RCC 7860 (cell line): ENCODE measurements at regions not wholly inside any gene's neighbourhood (a gene's known extent, or its start where the extent isn't known, plus 50 kb on each side); places are given as distances from the start of the nearest gene placed in this dataset.

Experiments
- DNase-seq: peaks from one replicate; pipeline ENCODE4 v3.0.0-alpha.2; 2015; ENCODE audit warnings: low spot score
- FAIRE-seq: peaks from 2 replicates; lab custom pipeline; 2012; peaks lifted over from hg19 to GRCh38; lab: Jason Lieb, UNC

DNA sequence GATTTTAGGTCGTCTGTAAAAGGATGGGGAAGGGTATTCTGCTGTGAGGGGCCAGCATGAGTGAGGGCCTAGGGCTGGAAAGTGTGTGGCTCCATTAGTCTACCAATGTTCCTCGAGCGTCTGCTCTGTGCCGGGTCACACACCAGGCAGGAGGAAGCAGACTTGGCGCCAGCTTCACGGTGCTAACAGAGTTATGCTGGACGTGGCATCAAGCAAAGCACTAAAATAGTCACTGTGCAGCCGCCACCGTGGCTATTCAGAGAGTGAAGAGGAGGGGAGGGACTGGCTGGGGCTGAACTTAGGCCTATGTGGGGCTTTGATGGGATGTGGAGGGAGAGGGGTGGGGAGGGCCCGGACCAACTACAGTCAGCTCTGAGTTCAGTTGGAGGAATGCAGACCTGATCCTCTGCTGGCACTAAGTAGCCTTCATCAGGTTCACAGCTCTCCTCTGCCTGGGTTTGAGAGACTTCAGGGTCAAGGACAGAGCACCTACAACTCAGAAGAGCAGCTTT is 83.9 kb upstream of the MSX1 start:
- no peak for FAIRE-seq
- no peak for DNase-seq

DNA sequence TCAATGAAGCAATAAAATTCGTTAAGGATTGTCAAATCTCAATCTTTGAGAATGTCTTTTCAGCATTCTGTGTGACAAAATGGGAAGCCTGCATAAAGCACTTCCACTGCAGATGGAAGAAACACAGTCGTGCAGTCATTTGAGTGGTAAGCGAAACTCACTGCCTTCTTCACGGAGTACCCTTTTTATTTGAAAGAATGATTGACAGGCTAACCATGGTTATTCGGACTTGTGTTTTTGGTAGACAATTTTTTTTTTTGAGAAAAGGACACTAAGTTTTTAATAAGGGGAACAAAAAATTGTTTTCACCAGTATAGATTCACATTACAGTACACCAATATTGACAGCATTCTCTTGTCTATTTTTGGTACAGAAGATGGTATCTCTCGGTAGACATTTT is 86.9 kb upstream of the MSX1 start:
- FAIRE-seq (no peak), DNase-seq (no peak)

DNA sequence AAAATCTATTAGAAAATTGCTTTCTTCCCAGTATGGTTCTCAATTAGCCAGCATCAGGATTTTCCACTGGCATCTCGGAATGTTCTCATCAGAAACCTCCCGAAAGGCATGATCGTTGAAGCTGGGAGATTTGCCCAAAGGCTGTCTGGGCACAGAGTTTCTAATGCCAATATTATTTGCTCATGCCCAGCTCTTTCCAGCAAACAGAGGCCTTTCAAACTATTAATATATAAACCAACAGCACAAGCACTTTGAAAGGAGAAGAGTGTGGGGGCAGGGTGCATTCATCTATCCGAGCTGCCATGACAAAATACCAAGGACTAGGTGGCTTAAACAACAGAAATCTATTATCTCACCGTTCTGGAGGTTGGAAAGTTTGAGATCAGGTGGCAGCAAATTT is 88.3 kb upstream of the MSX1 start:
- DNase-seq (no peak), FAIRE-seq (no peak)

DNA sequence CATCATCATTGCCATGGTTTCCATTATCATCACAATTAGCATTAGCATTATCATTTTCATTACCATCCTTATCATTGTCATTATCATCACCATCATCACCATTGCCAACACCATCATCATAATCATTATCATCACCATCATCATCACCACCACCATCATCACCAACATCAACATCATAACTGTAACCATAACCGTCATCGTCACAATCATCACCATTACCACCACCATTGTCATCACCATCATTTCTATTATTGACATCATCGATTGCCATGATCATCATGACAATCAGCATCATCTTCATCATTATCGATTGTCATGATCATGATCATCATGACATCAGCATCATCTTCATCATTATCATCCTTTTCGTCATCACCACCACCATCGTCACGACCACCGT is 88.9 kb upstream of the MSX1 start:
- FAIRE-seq, result no peak
- DNase-seq, result no peak

DNA sequence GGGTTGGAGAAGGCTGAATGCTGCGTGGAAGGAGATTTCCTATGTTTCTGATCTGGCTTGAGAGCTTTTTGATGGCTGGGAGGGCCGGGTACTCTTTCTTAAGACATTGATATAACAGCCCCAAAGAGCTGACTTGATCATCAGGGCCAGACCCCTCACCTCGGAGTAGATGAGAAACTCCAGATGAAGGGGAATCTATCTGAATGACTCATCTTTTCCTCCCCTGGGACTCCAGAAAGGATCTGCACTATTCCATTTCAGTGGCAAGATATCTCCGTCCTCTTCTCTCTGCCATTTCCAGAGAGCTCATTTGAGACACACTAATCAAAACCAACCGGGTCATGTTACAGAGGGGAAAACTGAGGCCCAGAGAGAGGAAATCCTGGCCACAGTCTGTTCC is 92.9 kb upstream of the MSX1 start:
- FAIRE-seq (no peak), DNase-seq (no peak)

DNA sequence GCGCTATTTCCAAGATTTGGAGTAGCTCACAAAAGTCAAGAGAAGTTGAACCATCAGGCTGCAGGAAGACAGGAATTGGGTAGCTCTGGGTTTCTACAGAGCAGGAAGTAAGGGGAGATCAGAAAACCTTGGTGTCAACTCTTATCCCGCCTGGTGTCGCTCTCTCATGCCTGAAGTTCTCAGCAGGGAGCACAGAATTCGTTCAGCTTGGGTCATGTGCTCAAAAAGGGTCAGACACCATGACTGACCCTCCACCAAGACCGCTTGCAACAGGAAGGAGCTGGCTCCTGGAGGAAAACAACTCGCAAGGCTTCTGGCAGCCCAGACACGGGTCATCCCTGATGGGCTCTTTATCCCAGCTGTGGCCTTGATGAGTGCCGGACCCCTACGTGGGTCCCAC is 93.7 kb upstream of the MSX1 start:
- DNase-seq, result no peak
- FAIRE-seq, result no peak

DNA sequence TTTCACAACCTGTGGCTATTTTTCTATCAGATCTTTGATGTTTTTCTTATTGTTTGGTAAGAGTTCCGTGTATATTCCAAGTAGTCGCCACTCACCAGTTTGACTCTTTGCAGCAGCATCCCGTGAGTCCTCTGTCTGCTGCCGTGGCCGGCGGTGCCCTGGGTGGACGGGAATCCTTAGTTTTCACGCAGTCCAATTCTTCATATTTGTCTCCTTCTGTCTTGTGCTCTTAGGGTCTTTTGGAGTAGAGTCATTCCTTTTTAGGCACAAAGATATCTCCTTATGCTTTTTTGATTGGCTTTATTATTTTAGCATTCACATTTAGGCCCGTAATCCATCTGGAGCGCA is 94.9 kb upstream of the MSX1 start:
- no peak for FAIRE-seq
- no peak for DNase-seq

DNA sequence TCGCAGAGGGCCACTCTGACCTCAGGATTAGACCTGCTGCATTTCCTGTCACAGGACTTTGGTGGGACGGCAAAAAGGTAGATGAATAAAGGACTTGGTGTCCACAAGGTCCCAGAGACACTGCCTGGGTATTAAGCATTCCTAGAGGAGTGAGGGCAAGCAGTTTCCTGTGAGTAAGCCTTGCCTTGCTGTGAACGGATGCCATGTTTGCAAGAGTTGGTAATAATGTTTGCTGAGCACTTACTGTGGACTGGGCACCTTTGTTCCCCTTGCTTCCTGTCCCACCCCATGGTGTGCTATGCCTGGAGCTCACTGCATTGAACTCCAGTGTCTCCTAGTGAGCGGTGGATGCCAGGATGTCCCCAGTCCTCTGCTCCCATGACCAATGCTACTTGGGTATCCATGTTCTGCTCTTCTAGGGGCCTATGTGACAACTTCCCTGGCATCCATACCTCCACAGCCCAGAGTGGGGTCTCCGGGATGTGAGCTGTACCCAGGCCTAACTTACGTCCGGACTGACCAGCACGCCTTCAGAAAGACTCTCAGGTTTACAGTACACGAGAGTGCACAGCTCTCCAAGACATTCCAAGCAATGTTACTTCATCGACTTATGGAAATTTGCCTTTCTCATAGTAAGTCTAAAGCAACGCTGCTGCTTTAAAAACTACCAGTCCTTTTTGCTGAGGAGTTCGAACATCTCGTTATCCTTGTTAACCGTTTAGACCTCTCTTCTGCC is 95.5 kb upstream of the MSX1 start:
- DNase-seq (no peak), FAIRE-seq (no peak)

DNA sequence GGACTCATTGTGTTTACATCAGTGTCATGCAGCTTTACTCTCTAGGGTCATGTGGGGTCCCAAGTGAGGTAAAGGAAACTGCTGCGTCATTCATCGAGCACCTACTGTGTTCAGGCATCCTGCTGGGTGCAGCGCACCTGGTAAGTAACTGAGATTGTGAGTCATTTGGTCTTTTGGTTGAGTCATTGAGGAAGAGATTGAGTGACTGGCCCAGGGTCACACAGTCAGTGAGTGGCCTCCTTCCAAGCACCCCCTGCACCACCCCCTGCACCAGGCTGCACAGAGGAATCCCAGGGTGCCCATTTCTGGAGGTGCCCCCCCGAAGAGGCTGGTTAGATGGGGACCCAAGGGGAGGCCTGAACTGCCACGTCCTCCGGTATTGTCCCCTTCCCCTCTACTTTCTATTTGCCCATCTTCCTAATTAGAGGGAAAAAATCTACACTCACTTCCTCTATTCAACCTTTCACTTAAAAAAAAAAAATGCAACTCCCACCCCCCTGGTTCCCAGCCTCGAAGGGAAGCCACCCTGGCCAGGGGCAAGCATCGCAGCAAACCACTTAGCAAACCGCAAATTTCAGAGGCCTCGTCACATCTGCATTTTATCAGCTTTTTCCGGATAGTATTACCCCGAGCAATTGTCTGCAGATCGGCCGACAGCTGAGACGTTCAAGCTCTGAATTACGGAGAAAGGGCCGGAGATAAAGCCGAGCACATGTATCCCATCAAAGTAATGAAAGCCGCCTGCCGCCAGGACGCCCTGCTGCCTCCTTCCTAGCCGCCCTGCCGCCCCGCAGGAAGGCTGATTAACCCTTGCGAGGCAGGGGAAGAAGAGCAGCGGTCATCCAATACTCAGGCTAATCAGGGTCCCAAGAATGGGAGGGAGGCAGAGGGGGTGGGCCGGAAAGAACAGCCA is 96.3 kb upstream of the MSX1 start:
- FAIRE-seq (no peak), DNase-seq (peak; percentile 73)

DNA sequence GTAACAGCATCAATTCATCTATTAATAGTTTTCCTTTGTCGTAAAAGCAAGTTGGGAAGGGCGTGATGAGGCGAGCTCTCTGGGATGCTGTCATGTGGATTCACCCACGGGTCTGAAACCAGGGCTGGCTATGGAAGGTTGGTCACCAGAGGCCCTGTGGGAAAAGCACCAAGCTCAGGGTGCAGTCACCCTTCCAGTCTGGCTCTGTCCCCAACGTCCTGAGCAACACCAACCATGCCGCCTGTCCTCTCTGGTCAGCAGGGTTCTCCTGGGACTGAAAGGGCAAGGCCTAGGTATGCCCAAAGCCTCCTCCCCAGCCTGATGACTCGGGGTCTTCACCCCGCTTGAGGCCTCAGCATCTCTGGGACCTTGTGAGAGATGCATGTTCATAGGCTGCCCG is 97.2 kb upstream of the MSX1 start:
- no peak for DNase-seq
- no peak for FAIRE-seq

DNA sequence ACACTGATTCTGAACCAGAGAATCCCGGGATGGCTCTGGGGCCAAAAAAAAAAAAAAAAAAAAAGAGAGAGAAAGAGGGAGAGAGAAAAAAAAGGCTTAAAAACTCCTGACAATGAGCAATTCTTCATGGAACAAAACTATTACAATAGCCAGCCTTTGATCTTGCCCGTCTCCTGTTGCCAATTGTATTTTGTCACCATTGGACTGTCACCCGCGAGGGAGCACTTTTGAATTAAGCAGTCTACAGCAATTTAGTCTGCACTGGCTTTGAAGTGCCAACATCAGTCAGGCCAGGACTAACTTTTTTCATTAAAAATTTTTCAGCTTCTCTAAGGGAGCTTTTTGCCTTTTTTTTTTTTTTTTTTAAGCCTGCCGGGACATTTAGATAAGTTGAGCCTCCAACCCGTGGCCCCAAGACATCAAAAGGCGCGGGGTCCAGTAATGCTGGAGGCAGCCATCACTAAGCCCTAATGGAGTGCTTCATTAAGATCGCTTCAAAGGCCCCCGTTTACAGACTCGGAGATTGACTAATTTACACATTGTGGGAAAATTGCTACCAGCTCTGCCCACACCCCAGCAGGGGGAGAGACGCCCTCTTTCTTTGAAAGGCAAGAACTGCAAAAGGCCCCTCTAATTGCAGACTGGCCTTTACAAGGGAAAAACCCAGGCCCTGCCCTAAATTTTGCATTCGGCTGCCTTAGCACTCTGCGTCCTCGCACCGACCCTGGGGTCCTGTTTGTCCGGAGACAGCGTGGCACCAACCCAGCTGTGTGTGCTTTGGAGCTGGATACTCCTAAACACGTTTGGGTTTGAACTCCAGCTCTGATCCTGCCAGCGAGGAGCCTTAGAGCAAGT is 98.1 kb upstream of the MSX1 start:
- DNase-seq, result no peak
- no peak for FAIRE-seq

DNA sequence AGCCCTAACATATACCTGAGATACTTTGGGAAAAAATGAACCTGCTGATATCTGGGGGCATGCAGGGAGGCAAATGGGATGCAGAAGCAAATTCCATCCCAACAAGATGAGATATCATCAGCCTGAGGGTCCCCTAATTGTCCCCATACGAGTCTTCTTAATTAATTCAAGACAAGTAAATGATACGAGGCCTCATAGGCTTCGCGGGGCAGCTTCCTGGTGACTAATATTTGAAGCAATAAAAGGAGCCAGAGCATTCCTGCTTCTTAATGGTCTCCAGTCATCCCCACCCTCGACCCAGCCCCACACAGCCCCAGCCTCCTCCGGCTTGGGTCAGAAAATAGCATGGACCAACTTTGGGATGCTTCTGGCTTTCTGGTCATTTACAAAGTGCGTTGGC is 99.6 kb upstream of the MSX1 start:
- FAIRE-seq (no peak), DNase-seq (no peak)

DNA sequence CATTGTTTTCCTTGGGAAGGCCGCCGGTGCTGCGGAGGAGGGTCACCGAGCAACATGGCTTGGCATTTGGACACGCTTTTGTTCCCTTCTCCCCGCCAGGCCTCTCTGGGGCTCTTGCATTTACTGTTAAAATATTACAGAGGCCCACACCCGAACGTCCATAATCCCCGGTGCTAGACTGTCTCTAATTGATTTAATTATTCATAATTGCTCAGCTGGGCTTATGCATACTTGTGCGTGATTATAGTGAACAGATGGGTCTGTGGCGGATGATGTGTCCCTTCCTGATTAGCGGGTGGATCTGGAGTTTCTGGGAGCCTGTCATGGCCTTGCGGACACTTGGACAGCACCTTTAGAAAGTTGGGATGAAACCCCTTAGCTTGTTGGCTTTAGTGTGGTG is 100.2 kb upstream of the MSX1 start:
- DNase-seq (no peak), FAIRE-seq (no peak)

DNA sequence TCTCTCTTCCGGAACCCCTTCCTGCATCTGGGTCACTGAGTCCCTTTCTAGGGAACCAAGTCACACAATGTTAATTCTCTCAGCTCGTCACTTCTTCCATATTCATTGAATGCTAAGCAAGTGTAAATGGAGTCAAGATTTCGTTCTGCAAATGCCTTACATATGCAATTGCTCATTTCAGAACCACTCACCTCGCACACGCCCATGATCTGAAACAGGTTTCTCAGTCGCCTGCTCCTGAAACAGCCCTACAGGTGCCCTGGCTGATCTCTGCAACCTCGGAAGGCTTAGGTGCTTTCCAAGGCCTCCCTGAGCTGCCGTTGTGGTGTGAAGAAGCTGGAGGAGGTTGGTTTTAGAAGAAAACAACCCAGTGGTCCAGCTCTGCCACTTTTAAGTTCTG is 100.8 kb upstream of the MSX1 start:
- DNase-seq, result no peak
- FAIRE-seq, result no peak

DNA sequence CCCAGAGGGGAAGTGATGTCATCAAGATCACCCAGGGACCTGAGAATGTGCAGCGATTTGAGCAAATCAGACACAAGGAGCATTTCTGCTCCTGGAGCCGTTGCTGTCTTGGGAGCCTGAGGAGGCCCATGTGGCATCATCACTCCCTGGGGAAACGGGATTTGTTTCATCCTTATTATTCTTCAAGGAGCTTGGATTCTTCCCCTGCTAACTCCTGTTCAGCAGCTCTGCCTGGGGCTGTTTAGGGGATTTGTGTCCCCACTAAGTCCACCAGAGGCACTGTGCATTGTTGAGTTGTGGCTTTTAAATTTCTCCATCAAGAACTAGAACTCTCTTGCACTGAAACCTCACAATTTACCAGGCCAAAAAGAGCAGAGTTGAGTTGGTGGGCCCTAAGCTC is 104.2 kb upstream of the MSX1 start:
- FAIRE-seq, result no peak
- no peak for DNase-seq

DNA sequence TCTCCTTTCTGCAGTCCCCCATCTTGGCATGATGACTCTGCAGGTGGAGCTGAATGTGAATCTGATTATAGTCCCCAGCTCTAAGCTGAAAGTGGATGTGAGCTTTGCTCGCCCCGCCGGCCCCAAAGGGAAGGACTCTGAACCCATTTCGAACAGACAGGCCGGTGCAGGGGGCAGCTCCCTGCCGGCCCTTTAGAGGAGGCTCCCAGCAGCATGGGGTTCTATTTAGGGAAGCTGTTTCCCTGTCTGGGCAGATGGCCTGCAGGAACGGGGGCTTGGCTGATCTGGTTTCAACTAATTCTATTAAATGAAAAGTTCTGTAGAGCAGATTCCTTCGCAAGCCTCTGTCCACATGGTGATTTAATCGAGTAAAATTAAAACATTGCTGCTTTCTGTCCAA is 104.8 kb upstream of the MSX1 start:
- FAIRE-seq (no peak), DNase-seq (no peak)

DNA sequence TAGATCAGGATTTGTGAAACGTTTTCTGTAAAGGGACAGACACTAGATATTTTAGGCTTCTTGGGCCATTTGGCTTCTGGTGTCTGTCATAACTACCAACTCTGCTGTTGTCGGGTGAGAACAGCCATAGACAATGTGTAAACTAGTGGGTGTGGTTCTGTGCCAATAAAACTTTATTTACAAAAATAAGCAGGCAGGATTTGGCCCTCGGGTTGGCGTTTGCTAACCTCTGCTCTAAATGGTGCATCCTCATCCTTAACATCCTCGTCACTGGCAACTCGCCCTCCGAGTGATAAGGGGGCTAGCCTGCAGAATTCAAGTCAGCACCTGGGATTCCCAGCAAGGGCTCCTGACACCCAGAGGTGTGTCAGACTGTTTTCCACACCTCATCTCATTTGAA is 105.8 kb upstream of the MSX1 start:
- FAIRE-seq, result no peak

DNA sequence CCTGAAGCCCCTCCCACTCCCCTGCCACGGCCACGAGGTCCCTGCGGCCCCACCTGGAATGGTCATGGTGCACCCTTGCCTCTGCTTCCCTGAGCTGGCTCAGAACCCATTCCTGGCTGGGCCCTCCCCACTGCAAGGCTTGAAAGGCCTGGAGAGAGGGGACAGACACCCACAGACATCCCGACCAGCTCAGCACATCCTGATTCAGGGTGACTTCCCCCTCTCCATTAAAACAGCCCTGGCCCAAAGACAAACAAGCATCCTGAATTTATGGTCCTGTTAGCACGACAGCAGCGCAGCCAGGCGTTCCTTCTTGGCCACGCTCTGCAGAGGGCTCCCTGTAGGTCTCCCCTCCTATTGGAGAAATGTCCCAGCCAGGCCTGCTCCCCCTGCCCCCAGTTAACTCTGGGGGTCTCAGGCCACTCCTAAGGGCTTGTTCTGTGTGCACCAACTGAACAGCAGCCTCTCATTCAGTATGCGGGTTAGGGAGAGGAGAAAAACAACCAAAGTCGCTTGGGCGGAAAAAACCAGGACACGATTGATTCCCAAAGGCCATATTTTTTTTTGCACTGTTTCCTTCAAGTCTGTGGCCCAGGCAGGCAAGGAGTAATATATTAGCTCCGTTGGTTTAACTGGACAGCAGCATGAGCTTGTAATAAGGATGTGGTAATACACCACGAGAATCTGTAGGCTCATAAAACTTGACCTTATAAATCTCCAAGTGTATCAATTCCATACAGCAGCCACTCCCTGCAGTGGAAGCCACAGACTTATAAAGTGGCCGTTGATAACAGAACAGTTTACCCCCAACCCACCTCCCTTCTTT is 106.7 kb upstream of the MSX1 start:
- no peak for DNase-seq
- no peak for FAIRE-seq

More for the DNA sequence above, 105.8 kb upstream of the MSX1 start:
- no peak for DNase-seq

DNA sequence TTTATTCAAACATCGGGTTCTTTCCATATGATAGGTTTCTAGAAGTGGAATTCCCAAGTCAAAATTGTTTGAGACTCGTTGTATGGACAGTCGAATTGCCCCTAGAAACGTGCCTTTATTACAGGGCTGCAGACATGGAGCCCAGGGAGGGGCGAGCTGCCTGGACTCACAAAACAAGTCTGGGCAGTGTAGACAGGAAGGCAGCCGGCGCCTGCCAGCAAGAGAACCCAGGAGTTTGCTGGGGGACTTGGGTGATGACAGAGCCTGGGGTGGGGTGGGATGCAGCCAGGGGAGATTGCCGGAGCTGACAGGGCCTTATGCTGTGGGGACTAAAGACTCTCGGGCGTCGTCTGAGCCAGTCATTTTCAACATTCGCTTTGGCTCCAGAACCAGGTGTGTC is 107.4 kb upstream of the MSX1 start:
- FAIRE-seq, result no peak
- DNase-seq, result no peak

DNA sequence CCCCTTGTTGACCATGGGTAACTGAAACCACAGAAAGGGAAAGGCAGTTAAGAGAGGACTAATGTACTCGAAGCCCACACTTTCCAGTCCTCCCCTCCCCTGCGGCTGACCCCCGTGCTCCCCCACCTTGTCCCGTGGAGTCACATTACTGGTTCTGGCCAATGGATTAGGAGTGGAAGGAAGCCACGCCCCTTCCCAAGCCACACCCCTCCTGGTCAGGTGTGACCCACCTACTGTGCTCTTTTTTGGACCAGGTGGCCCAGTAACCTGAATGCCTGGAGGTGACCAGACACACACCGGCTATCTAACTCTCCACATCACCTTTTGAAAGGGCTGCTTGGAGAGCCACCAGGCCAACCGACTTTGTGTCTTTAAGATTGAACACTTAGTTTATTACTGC is 109.3 kb upstream of the MSX1 start:
- DNase-seq (no peak), FAIRE-seq (no peak)

DNA sequence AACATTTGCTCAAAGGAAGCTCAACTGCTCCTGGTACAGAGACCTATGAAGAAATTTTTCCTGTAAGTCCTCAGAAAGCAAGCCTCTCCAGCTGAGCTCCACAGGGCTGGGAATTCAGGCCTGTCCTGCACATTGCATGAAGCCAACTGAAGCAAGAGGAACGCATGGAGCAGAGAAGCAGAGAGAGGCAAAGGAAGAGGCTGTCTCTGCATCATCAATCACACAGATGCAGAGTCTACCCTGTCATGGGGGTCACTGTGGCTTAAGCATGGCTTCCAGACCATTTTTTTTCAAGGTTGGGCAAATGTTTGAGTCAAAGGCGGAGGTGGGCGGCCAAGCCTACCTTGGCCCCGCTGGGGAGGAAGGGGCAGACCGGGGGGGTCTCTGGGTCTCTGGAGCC is 110.3 kb upstream of the MSX1 start:
- no peak for FAIRE-seq
- DNase-seq, result no peak
